ENCODE measurements at regions not wholly inside any gene's neighbourhood (a gene's known extent, or its start where the extent isn't known, plus 50 kb on each side); places are given as distances from the start of the nearest gene placed in this dataset.

GRCh38 chrX:146241902-146242301 is 424.3 kb downstream of the SLITRK2 start:
- no peak for TF ChIP-seq CTCF (IDR thresholded peaks at IDR 0.05; ENCODE audit: poor library complexity)
- TF ChIP-seq EZH2phosphoT487 (IDR thresholded peaks at IDR 0.05; ENCODE audit: low read depth, severe bottlenecking, unreplicated experiment), result no peak

Data from hepatocyte (in vitro differentiated cells).